ENCODE measurements at regions not wholly inside any gene's neighbourhood (a gene's known extent, or its start where the extent isn't known, plus 50 kb on each side); places are given as distances from the start of the nearest gene placed in this dataset.

- H3K9me2 ChIP-seq (ENCODE audit: insufficient read depth, low read length) = no peaks in the 10 kb centered on the region
- H3K79me2 ChIP-seq (ENCODE audit: insufficient read depth, low read depth, low read length) = no peaks in the 10 kb centered on the region
- intact Hi-C loops (cut with micrococcal nuclease; ENCODE audit: unreplicated experiment) = no loop called here
- no peak overlapping the region for H2AFZ ChIP-seq (ENCODE audit: low read length)
- no peak for DNase-seq (ENCODE audit: low spot score)
- TF ChIP-seq CTCF (conservative IDR thresholded peaks at IDR 0.05; ENCODE audit: low read length) = no peak
- no peak for TF ChIP-seq EZH2phosphoT487 (IDR thresholded peaks at IDR 0.05; ENCODE audit: borderline replicate concordance, low read depth, low read length)
- no peak overlapping the region for H3K27ac ChIP-seq (ENCODE audit: low read depth, low read length, poor library complexity, severe bottlenecking)
- no peaks in the 10 kb centered on the region for H3K9me3 ChIP-seq (ENCODE audit: low read length)
- BruUV-seq (replicated peaks) = no TSS peak
- H4K20me1 ChIP-seq (ENCODE audit: insufficient read depth, low read length) = no peaks in the 10 kb centered on the region
- H3K36me3 ChIP-seq (ENCODE audit: insufficient read depth, low read length) = no peaks in the 10 kb centered on the region
- ChIA-PET POLR2A (interaction anchor here (0.5 kb wide), 1 partner anchor 535 kb away, joined by 4 read pairs; no protein-coding TSS in a partner anchor), CTCF (ENCODE audit: unreplicated experiment) (no interaction called here)
- H3K4me1 ChIP-seq (ENCODE audit: insufficient read depth, low read length, poor library complexity, severe bottlenecking) = no peaks in the 10 kb centered on the region
- no peak overlapping the region for H3K4me3 ChIP-seq (ENCODE audit: low read depth, low read length, poor library complexity, severe bottlenecking)
- H3K4me2 ChIP-seq (ENCODE audit: low read length) = no peak overlapping the region
Measured at GRCh38 chr2:224143526-224143925, 104.4 kb upstream of the SERPINE2 start.

GRCh38 chr2:224142397-224143312, 103.6 kb upstream of the SERPINE2 start:
- no peaks in the 10 kb centered on the region for H3K36me3 ChIP-seq (ENCODE audit: insufficient read depth, low read length)
- no peak for TF ChIP-seq CTCF (conservative IDR thresholded peaks at IDR 0.05; ENCODE audit: low read length)
- TF ChIP-seq EZH2phosphoT487 (IDR thresholded peaks at IDR 0.05; ENCODE audit: borderline replicate concordance, low read depth, low read length) = no peak
- BruUV-seq (replicated peaks) = no TSS peak
- CTCF ChIA-PET (ENCODE audit: unreplicated experiment) = no interaction called here
- H3K4me3 ChIP-seq (ENCODE audit: low read depth, low read length, poor library complexity, severe bottlenecking) = no peak overlapping the region
- no peaks in the 10 kb centered on the region for H3K9me2 ChIP-seq (ENCODE audit: insufficient read depth, low read length)
- no peaks in the 10 kb centered on the region for H3K9me3 ChIP-seq (ENCODE audit: low read length)
- H3K4me2 ChIP-seq (ENCODE audit: low read length) = no peak overlapping the region
- H3K79me2 ChIP-seq (ENCODE audit: insufficient read depth, low read depth, low read length) = no peaks in the 10 kb centered on the region
- intact Hi-C loops (cut with micrococcal nuclease; ENCODE audit: unreplicated experiment) = no loop called here
- no peak overlapping the region for H3K27ac ChIP-seq (ENCODE audit: low read depth, low read length, poor library complexity, severe bottlenecking)
- no peaks in the 10 kb centered on the region for H3K4me1 ChIP-seq (ENCODE audit: insufficient read depth, low read length, poor library complexity, severe bottlenecking)
- H2AFZ ChIP-seq (ENCODE audit: low read length) = no peak overlapping the region
- no peak for DNase-seq (ENCODE audit: low spot score)
- H4K20me1 ChIP-seq (ENCODE audit: insufficient read depth, low read length) = no peaks in the 10 kb centered on the region
- POLR2A ChIA-PET = interaction anchor here (0.5 kb wide), 1 partner anchor 534 kb away, joined by 4 read pairs; no protein-coding TSS in a partner anchor

- Histone ChIP-seq H3K4me3 (ENCODE audit: low read depth, low read length, poor library complexity, severe bottlenecking) (no peak overlapping the region), H3K4me2 (ENCODE audit: low read length) (no peak overlapping the region), H3K9me2 (ENCODE audit: insufficient read depth, low read length) (no peaks in the 10 kb centered on the region), H4K20me1 (ENCODE audit: insufficient read depth, low read length) (no peaks in the 10 kb centered on the region), H3K79me2 (ENCODE audit: insufficient read depth, low read depth, low read length) (no peaks in the 10 kb centered on the region), H2AFZ (ENCODE audit: low read length) (no peak overlapping the region), H3K9me3 (ENCODE audit: low read length) (no peaks in the 10 kb centered on the region), H3K36me3 (ENCODE audit: insufficient read depth, low read length) (no peaks in the 10 kb centered on the region), H3K4me1 (ENCODE audit: insufficient read depth, low read length, poor library complexity, severe bottlenecking) (no peaks in the 10 kb centered on the region), H3K27ac (ENCODE audit: low read depth, low read length, poor library complexity, severe bottlenecking) (no peak overlapping the region)
- intact Hi-C loops (cut with micrococcal nuclease; ENCODE audit: unreplicated experiment) = no loop called here
- TF ChIP-seq CTCF (conservative IDR thresholded peaks at IDR 0.05; ENCODE audit: low read length) (no peak), EZH2phosphoT487 (IDR thresholded peaks at IDR 0.05; ENCODE audit: borderline replicate concordance, low read depth, low read length) (no peak)
- ChIA-PET POLR2A (no interaction called here), CTCF (ENCODE audit: unreplicated experiment) (no interaction called here)
- BruUV-seq (replicated peaks) = no TSS peak
- DNase-seq (ENCODE audit: low spot score) = no peak
Measured at GRCh38 chr2:224141304-224141703, 102.2 kb upstream of the SERPINE2 start.

All from OCI-LY7 (cell line).